ENCODE measurements at regions not wholly inside any gene's neighbourhood (a gene's known extent, or its start where the extent isn't known, plus 50 kb on each side); places are given as distances from the start of the nearest gene placed in this dataset.
"Not testable (repeated sequence)": the region's sequence is repeated elsewhere in the genome, so short reads cannot be mapped to it uniquely, and the experiment has no call there.

DNA sequence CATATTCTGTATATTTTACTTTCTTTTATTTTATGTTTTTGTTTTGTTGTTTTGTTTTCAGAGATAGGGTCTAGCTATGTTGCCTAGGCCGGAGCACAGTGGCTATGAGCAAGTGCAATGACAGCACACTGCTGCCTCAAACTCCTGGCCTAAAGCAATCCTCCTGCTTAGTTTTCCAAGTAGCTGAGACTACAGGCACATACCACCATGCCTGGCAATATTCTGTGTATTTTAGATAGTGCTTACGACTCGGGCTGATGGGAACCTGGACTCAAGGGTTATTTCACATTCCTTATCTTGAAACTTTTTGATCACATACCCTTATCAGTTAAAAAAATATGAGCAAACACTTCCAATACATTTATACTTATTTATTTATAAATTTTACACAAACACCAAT, 119.0 kb upstream of the STARD4 start:
- Histone ChIP-seq H3K4me1 (ENCODE audit: control insufficient read depth, insufficient read depth, low read length, unreplicated experiment) (peaks cover 12% of the 10 kb centered on the region), H2AFZ (ENCODE audit: low read length, unreplicated experiment) (no peak overlapping the region), H3K4me3 (ENCODE audit: low read depth, low read length) (no peak overlapping the region), H3K27ac (ENCODE audit: low read depth, low read length) (no peak overlapping the region), H3K36me3 (ENCODE audit: insufficient read depth, low read length) (no peaks in the 10 kb centered on the region), H3K79me2 (ENCODE audit: control insufficient read depth, insufficient read depth, low read length, unreplicated experiment) (no peaks in the 10 kb centered on the region), H3K27me3 (ENCODE audit: insufficient read depth, low read length) (no peaks in the 10 kb centered on the region)

DNA sequence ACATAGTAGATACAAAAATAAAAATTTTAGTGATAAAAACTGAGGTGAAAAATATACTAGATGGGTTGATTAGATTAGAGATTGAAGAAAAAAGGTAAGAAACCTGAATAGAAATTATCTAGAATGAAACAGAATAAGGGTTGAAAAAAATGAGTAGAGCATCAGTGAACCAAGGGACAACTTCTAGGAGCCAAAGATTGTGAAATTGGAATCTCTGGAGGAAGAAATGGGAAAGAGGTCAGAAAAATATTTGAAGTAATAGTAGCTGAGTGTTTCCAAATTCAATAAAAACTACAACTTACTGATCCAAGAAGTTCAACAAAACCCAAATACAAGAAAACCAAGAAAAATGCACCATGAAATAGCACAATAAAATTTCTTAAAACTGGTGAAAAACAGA, 116.6 kb upstream of the STARD4 start:
- H3K27ac ChIP-seq (ENCODE audit: low read depth, low read length), result no peak overlapping the region
- no peaks in the 10 kb centered on the region for H3K27me3 ChIP-seq (ENCODE audit: insufficient read depth, low read length)
- H3K4me1 ChIP-seq (ENCODE audit: control insufficient read depth, insufficient read depth, low read length, unreplicated experiment), result peaks cover 12% of the 10 kb centered on the region
- peak overlapping the region; percentile 20 for H2AFZ ChIP-seq (ENCODE audit: low read length, unreplicated experiment)
- H3K79me2 ChIP-seq (ENCODE audit: control insufficient read depth, insufficient read depth, low read length, unreplicated experiment), result no peaks in the 10 kb centered on the region
- no peaks in the 10 kb centered on the region for H3K36me3 ChIP-seq (ENCODE audit: insufficient read depth, low read length)
- no peak overlapping the region for H3K4me3 ChIP-seq (ENCODE audit: low read depth, low read length)

DNA sequence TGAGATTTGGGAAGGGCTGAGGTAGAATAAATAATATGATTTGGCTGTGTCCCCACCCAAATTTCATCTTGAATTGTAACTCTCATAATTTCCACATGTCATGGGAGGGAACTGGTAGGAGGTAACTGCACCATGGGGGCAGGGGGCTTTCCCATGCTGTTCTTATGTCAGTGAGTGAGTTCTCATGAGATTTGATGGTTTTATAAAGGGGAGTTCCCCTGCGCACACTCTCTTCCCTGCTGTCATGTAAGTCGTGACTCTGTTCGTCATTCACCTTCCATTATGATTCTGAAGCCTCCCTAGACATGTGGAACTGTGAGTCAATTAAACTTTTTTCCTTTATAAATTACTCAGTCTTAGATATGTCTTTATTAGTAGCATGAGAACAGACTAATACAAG, 115.5 kb upstream of the STARD4 start:
- Histone ChIP-seq H3K4me3 (ENCODE audit: low read depth, low read length) (no peak overlapping the region), H3K27me3 (ENCODE audit: insufficient read depth, low read length) (no peaks in the 10 kb centered on the region), H3K27ac (ENCODE audit: low read depth, low read length) (no peak overlapping the region), H3K4me1 (ENCODE audit: control insufficient read depth, insufficient read depth, low read length, unreplicated experiment) (peaks cover 12% of the 10 kb centered on the region), H3K79me2 (ENCODE audit: control insufficient read depth, insufficient read depth, low read length, unreplicated experiment) (no peaks in the 10 kb centered on the region), H3K36me3 (ENCODE audit: insufficient read depth, low read length) (no peaks in the 10 kb centered on the region), H2AFZ (ENCODE audit: low read length, unreplicated experiment) (no peak overlapping the region)

DNA sequence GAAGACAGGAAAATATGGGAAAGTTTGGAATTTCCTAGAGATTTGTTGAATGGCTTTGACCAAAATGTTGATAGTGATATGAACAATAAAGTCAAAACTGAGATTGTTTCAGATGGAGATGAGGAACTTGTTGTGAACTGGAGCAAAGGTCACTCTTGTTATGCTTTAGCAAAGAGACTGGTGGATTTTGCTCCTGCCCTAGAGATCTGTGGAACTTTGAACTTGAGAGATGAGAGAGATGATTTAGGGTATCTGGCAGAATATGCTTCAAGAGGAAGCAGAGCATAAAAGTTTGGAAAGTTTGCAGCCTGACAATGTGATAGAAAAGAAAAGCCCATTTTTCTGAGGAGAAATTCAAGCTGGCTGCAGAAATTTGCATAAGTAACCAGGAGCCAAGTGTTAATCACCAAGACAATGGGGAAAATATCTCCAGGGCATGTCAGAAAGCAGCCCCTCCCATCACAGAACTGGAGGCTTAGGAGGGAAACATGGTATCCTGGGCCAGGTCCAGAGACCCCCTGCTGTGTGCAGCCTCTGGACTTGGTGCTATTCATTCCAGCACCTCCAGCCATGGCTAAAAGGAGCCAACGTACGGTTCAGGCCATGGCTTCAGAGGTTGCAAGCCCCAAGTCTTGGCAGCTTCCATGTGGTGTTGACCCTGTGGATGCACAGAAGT, 114.3 kb upstream of the STARD4 start:
- no peak overlapping the region for H3K27ac ChIP-seq (ENCODE audit: low read depth, low read length)
- no peaks in the 10 kb centered on the region for H3K27me3 ChIP-seq (ENCODE audit: insufficient read depth, low read length)
- no peak overlapping the region for H3K4me3 ChIP-seq (ENCODE audit: low read depth, low read length)
- H3K4me1 ChIP-seq (ENCODE audit: control insufficient read depth, insufficient read depth, low read length, unreplicated experiment), result peaks cover 12% of the 10 kb centered on the region
- H3K79me2 ChIP-seq (ENCODE audit: control insufficient read depth, insufficient read depth, low read length, unreplicated experiment), result no peaks in the 10 kb centered on the region
- H3K36me3 ChIP-seq (ENCODE audit: insufficient read depth, low read length), result no peaks in the 10 kb centered on the region
- H2AFZ ChIP-seq (ENCODE audit: low read length, unreplicated experiment), result no peak overlapping the region

DNA sequence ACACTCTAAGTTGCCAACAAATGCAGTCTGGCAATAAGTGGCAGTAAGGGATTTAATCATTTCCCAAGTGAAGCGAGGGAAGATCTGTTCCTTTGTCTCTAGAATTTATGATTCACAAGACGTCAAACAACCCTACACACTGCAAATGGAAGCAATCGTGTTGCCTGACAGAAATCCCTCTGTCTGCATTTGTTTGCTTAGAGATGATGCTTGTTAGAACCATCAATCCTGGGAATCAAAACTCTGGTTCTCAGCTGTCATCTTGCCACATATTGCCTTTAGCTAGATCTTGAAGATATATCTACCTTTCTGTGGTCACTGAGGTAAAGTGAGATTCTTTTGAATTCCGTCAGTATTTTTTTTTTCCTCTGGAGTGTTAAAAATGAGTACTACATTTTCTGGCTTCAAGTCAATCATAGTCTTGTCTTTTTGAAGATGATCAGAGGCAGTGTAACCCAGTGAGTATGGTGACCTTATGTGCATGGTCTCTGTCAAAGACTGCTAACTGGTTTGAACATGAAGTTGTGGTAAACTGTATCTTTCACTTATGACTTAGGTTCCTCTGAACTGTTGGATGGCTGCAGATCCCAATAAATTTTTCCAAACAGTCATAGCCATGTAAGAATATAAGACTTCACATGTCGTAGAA, 106.4 kb upstream of the STARD4 start:
- Histone ChIP-seq H3K27ac (ENCODE audit: low read depth, low read length) (no peak overlapping the region), H3K27me3 (ENCODE audit: insufficient read depth, low read length) (no peaks in the 10 kb centered on the region), H2AFZ (ENCODE audit: low read length, unreplicated experiment) (no peak overlapping the region), H3K79me2 (ENCODE audit: control insufficient read depth, insufficient read depth, low read length, unreplicated experiment) (no peaks in the 10 kb centered on the region), H3K4me3 (ENCODE audit: low read depth, low read length) (no peak overlapping the region), H3K36me3 (ENCODE audit: insufficient read depth, low read length) (no peaks in the 10 kb centered on the region), H3K4me1 (ENCODE audit: control insufficient read depth, insufficient read depth, low read length, unreplicated experiment) (no peaks in the 10 kb centered on the region)

DNA sequence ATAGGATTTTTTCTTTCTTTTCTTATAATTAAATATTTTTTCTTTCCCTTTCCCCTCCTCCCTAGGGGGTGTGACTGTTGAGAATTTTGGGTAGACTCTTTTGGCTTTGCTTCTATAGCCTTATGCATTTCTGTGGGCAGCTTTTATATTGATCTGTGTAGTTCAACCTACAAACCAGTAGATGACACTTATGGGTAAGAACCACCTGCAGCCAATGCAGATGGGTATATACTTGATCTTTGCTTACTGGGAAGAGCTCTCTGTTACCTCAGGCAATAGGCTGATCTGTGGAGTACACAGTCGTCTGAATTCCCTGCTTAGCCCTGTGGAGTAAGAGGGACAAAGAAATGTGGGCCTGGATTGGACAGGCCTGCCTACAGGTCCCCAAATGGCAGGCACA, 102.7 kb upstream of the STARD4 start:
- no peaks in the 10 kb centered on the region for H3K27me3 ChIP-seq (ENCODE audit: insufficient read depth, low read length)
- H3K4me1 ChIP-seq (ENCODE audit: control insufficient read depth, insufficient read depth, low read length, unreplicated experiment), result no peaks in the 10 kb centered on the region
- H3K79me2 ChIP-seq (ENCODE audit: control insufficient read depth, insufficient read depth, low read length, unreplicated experiment), result no peaks in the 10 kb centered on the region

DNA sequence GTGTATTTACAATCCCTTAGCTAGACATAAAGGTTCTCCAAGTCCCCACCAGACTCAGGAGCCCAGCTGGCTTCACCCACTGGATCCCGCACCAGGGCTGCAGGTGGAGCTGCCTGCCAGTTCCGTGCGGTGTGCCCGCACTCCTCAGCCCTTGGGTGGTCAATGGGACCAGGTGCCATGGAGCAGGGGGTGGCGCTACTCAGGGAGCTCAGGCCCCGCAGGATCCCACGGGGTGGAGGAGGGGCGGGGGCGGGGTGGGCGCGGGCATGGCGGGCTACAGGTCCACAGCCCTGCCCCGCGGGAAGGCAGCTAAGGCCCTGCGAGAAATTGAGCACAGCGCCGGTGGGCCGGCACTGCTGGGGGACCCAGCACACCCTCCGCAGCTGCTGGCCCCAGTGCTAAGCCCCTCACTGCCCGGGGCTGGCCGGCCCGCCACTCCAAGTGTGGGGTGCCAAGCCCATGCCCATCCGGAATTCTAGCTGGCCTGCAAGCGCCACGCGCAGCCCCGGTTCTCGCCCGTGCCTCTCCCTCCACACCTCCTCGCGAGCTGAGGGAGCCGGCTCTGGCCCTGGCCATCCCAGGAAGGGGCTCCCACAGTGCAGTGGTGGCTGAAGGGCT, 99.8 kb upstream of the STARD4 start:
- not testable (repeated sequence) for H3K27me3 ChIP-seq (ENCODE audit: insufficient read depth, low read length); H2AFZ ChIP-seq (ENCODE audit: low read length, unreplicated experiment); H3K36me3 ChIP-seq (ENCODE audit: insufficient read depth, low read length); H3K4me1 ChIP-seq (ENCODE audit: control insufficient read depth, insufficient read depth, low read length, unreplicated experiment); H3K4me3 ChIP-seq (ENCODE audit: low read depth, low read length); H3K79me2 ChIP-seq (ENCODE audit: control insufficient read depth, insufficient read depth, low read length, unreplicated experiment); H3K27ac ChIP-seq (ENCODE audit: low read depth, low read length)

More for the DNA sequence above, 102.7 kb upstream of the STARD4 start:
- no peak overlapping the region for H3K27ac ChIP-seq (ENCODE audit: low read depth, low read length)
- no peak overlapping the region for H2AFZ ChIP-seq (ENCODE audit: low read length, unreplicated experiment)
- H3K4me3 ChIP-seq (ENCODE audit: low read depth, low read length), result no peak overlapping the region
- no peaks in the 10 kb centered on the region for H3K36me3 ChIP-seq (ENCODE audit: insufficient read depth, low read length)

DNA sequence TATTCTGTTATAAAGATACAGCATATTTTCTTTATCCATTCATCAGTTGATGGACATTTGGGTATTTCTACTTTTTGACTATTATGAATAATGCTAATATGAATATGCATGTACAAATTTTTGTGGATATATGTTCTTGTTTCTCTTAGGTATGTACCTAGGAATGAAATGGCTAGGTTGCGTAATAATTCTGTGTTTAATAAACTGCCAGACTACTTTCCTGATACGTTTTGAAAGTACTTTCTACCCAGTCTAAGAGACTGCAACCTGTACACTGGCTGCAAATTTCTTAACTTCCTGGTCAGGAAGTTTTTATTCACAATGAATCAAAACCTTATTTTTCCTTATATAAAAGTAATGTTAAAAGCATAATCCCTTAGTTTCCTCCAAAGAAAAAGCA, 93.9 kb upstream of the STARD4 start:
- Histone ChIP-seq H2AFZ (ENCODE audit: low read length, unreplicated experiment) (no peak overlapping the region), H3K4me1 (ENCODE audit: control insufficient read depth, insufficient read depth, low read length, unreplicated experiment) (no peaks in the 10 kb centered on the region), H3K79me2 (ENCODE audit: control insufficient read depth, insufficient read depth, low read length, unreplicated experiment) (no peaks in the 10 kb centered on the region), H3K27ac (ENCODE audit: low read depth, low read length) (no peak overlapping the region), H3K27me3 (ENCODE audit: insufficient read depth, low read length) (no peaks in the 10 kb centered on the region), H3K4me3 (ENCODE audit: low read depth, low read length) (no peak overlapping the region), H3K36me3 (ENCODE audit: insufficient read depth, low read length) (no peaks in the 10 kb centered on the region)

DNA sequence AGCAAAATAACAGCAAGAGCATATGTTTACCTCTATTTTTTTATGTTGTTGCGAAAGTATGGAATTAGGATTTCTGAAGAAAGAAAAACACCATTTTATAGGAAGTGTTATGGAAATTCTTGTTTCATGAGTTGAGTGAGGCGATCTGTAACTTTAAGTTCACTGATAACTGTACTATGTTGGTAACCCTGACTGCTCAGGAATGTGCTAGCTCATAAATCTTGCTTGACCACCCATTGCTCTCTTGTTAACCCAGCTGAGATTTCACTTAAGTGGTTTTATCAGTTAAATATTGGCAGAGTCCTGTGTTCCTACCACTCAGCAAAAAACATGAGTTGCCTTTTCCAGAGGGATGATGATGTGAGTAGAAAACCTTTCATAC, 91.1 kb upstream of the STARD4 start:
- no peaks in the 10 kb centered on the region for H3K36me3 ChIP-seq (ENCODE audit: insufficient read depth, low read length)
- peaks cover 6% of the 10 kb centered on the region; the same call in 1 of the 2 replicates for H3K27me3 ChIP-seq (ENCODE audit: insufficient read depth, low read length)
- H3K27ac ChIP-seq (ENCODE audit: low read depth, low read length), result no peak overlapping the region
- H3K4me1 ChIP-seq (ENCODE audit: control insufficient read depth, insufficient read depth, low read length, unreplicated experiment), result no peaks in the 10 kb centered on the region
- no peaks in the 10 kb centered on the region for H3K79me2 ChIP-seq (ENCODE audit: control insufficient read depth, insufficient read depth, low read length, unreplicated experiment)
- no peak overlapping the region for H3K4me3 ChIP-seq (ENCODE audit: low read depth, low read length)
- no peak overlapping the region for H2AFZ ChIP-seq (ENCODE audit: low read length, unreplicated experiment)

DNA sequence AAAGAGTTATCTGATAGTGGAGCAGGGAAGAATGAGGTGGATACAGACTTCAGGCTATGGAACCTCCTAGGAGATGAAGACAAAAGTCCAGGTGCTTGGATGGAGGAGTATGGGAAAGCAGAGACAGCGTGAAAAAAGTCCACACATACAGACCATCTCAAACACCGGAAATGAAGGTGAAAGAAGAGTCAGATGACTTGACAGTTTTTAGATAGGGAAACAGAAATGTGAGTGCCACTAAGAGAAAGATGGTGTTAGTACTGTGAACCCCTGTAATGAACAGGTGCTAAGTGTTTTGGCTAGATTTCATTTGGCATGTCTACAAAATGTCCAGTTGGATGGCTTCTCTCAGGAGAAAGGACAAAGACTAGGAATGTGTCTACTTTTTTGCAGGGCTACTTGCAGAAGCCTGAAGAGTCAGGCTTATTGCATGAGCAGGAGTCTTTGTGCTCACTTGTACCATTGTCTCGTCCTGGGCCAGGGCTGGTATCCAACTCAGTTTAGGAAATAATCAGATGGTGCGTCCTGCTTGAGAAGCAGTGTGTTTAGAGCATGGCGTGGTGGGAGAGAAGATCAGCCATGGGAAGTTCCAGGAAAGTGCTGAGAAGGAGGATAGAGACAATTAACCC, 90.6 kb upstream of the STARD4 start:
- Histone ChIP-seq H3K36me3 (ENCODE audit: insufficient read depth, low read length) (no peaks in the 10 kb centered on the region), H2AFZ (ENCODE audit: low read length, unreplicated experiment) (no peak overlapping the region), H3K4me3 (ENCODE audit: low read depth, low read length) (no peak overlapping the region), H3K79me2 (ENCODE audit: control insufficient read depth, insufficient read depth, low read length, unreplicated experiment) (no peaks in the 10 kb centered on the region), H3K4me1 (ENCODE audit: control insufficient read depth, insufficient read depth, low read length, unreplicated experiment) (no peaks in the 10 kb centered on the region), H3K27me3 (ENCODE audit: insufficient read depth, low read length) (peaks cover 6% of the 10 kb centered on the region; the same call in 1 of the 2 replicates), H3K27ac (ENCODE audit: low read depth, low read length) (no peak overlapping the region)

Measured in ACC112 (cell line).